GM12878 (cell line): ENCODE measurements at regions not wholly inside any gene's neighbourhood (a gene's known extent, or its start where the extent isn't known, plus 50 kb on each side); places are given as distances from the start of the nearest gene placed in this dataset.

Experiments
- ATAC-seq: fragments of 200-7000 bp; cut with Tn5 transposase; 3 replicates; pipeline ENCODE4 v1.9.1; 2020; ENCODE audit warnings: mild to moderate bottlenecking, moderate library complexity
- BruUV-seq: library from RNA; stranded (reverse); fragments of 400-500 nt; replicated peaks from 2 replicates; lab custom pipeline; 2021; lab: Mats Ljungman, UMichigan
- CTCF ChIA-PET: fragments of 300-600 bp; sonication (Branson Sonifier 250); formaldehyde crosslinking; extraction: SDS; loops from one replicate; lab custom pipeline; 2021; ENCODE audit warnings: inconsistent platforms; lab: Yijun Ruan, JAX
- POLR2A ChIA-PET: fragments of 350-600 bp; formaldehyde crosslinking; extraction: SDS; loops from one replicate; lab custom pipeline; 2021; ENCODE audit warnings: inconsistent platforms; lab: Charles Lee
- RAD21 ChIA-PET: fragments of 300-600 bp; sonication (Branson Sonifier 250); formaldehyde crosslinking; loops from one replicate; lab custom pipeline; 2023; ENCODE audit warnings: antibody characterized with exemption; ENCODE audit not compliant: unreplicated experiment; lab: Charles Lee
- SMC1A ChIA-PET: fragments of 300-600 bp; sonication (Branson Sonifier 250); formaldehyde crosslinking; loops from one replicate; lab custom pipeline; 2023; ENCODE audit not compliant: unreplicated experiment, uncharacterized antibody; lab: Charles Lee
- DNase-seq: peaks from one replicate; pipeline ENCODE4 v3.0.0-alpha.2; 2011; ENCODE audit warnings: low read depth, low spot score
- FAIRE-seq: peaks from 3 replicates; lab custom pipeline; 2011; peaks lifted over from hg19 to GRCh38; lab: Jason Lieb, UNC
- H2AFZ ChIP-seq: 2 replicates; pipeline ENCODE4 v1.6.0; 2011; ENCODE audit warnings: low read depth, low read length, control low read depth; ENCODE audit not compliant: control insufficient read depth
- H3K27ac ChIP-seq: 2 replicates; pipeline ENCODE4 v1.5.1; 2011; ENCODE audit warnings: control low read depth; ENCODE audit not compliant: control insufficient read depth, insufficient read depth
- H3K27me3 ChIP-seq, 2 experiments: replicated peaks in 1 of 2; 2 replicates each; pipeline versions ENCODE4 v1.6.0 to v1.6.1; 2011; ENCODE audit warnings: low read length in 1 of 2; ENCODE audit not compliant: control insufficient read depth in 2 of 2, insufficient read depth in 2 of 2
- H3K36me3 ChIP-seq, 2 experiments: 2 replicates each; pipeline ENCODE4 v1.5.1; 2011; ENCODE audit warnings: low read length in 1 of 2; ENCODE audit not compliant: control insufficient read depth in 2 of 2, insufficient read depth in 2 of 2
- H3K4me1 ChIP-seq: 2 replicates; pipeline ENCODE4 v1.6.1; 2011; ENCODE audit warnings: mild to moderate bottlenecking, low read length, moderate library complexity, mixed read lengths; ENCODE audit not compliant: control insufficient read depth, insufficient read depth
- H3K4me2 ChIP-seq: 2 replicates; pipeline ENCODE4 v1.6.0; 2011; ENCODE audit warnings: control low read depth; ENCODE audit not compliant: control insufficient read depth, insufficient read depth
- H3K4me3 ChIP-seq: fragments of 200-600 bp; sonication (generic); 2 replicates; pipeline ENCODE4 v1.5.1; 2016
- H3K79me2 ChIP-seq: 2 replicates; pipeline ENCODE4 v1.6.0; 2011; ENCODE audit warnings: low read length; ENCODE audit not compliant: control insufficient read depth, insufficient read depth
- H3K9ac ChIP-seq: 2 replicates; pipeline ENCODE4 v1.8.0; 2011; ENCODE audit warnings: low read length, control low read depth, mixed read lengths; ENCODE audit not compliant: control insufficient read depth, insufficient read depth
- H3K9me3 ChIP-seq: replicated peaks from 3 replicates; pipeline ENCODE4 v1.5.1; 2011; ENCODE audit warnings: mild to moderate bottlenecking, low read length; ENCODE audit not compliant: control insufficient read depth, insufficient read depth
- H4K20me1 ChIP-seq: 2 replicates; pipeline ENCODE4 v1.6.0; 2011; ENCODE audit not compliant: control insufficient read depth, insufficient read depth
- BMI1 ChIP-seq: fragments of 450-650 bp; IDR thresholded peaks from 2 replicates; pipeline ENCODE4 v1.6.1; 2016; ENCODE audit warnings: mild to moderate bottlenecking, moderate library complexity, borderline replicate concordance
- CBFB ChIP-seq: IDR thresholded peaks from 2 replicates; pipeline ENCODE4 v1.6.1; 2016; ENCODE audit warnings: antibody characterized with exemption, low read depth
- CREM ChIP-seq: IDR thresholded peaks from 2 replicates; pipeline ENCODE4 v1.6.1; 2014; ENCODE audit warnings: antibody characterized with exemption, low read depth
- E2F8 ChIP-seq: fragments of 450-650 bp; IDR thresholded peaks from 2 replicates; pipeline ENCODE4 v1.6.1; 2018; ENCODE audit warnings: mild to moderate bottlenecking, low read depth, moderate library complexity; ENCODE audit not compliant: partially characterized antibody
- FOXM1 ChIP-seq: IDR thresholded peaks from 2 replicates; pipeline ENCODE4 v1.6.1; 2012; ENCODE audit warnings: low read depth, mild to moderate bottlenecking, inconsistent platforms, low read length, moderate library complexity
- GATAD2B ChIP-seq: fragments of 450-650 bp; conservative IDR thresholded peaks from 2 replicates; pipeline ENCODE4 v1.6.1; 2017; ENCODE audit warnings: low read depth, mild to moderate bottlenecking, moderate library complexity
- HDAC2 ChIP-seq: fragments of 200-600 bp; sonication (generic); IDR thresholded peaks from 2 replicates; pipeline ENCODE4 v1.6.1; 2017
- IKZF1 ChIP-seq: fragments of 450-650 bp; conservative IDR thresholded peaks from 2 replicates; pipeline ENCODE4 v1.6.1; 2017; ENCODE audit warnings: antibody characterized with exemption, mild to moderate bottlenecking
- IRF3 ChIP-seq: fragments of 450-650 bp; IDR thresholded peaks from 2 replicates; pipeline ENCODE4 v1.6.1; 2014; ENCODE audit warnings: mild to moderate bottlenecking
- KLF5 ChIP-seq: fragments of 450-650 bp; IDR thresholded peaks from 2 replicates; pipeline ENCODE4 v1.6.1; 2014; ENCODE audit warnings: mild to moderate bottlenecking; ENCODE audit not compliant: partially characterized antibody
- NBN ChIP-seq: fragments of 450-650 bp; IDR thresholded peaks from 2 replicates; pipeline ENCODE4 v1.6.1; 2016
- SMC3 ChIP-seq: IDR thresholded peaks from 2 replicates; pipeline ENCODE4 v1.6.1; 2011; ENCODE audit warnings: low read length, improper control_type of control experiment, borderline replicate concordance
- STAT3 ChIP-seq: IDR thresholded peaks from 2 replicates; pipeline ENCODE4 v1.6.1; 2011; ENCODE audit warnings: low read depth, low read length, improper control_type of control experiment
- WGBS: methylation state at CpG from one replicate; pipeline ENCODE4 v1.1.6; 2016; ENCODE audit warnings: low lambda C conversion rate; ENCODE audit not compliant: insufficient replicate concordance, insufficient coverage; ENCODE audit errors: missing lambda C conversion rate; 5-methylcytosine and 5-hydroxymethylcytosine counted together
- in situ Hi-C: fragments of 300-500 bp; cut with MboI; formaldehyde crosslinking; loops from 9 replicates; pipeline ENCODE4 v1.14.3; 2018; ENCODE audit warnings: mixed read lengths
- intact Hi-C: fragments of 100-400 bp; cut with micrococcal nuclease; formaldehyde crosslinking; loops from one replicate; pipeline ENCODE4 v1.14.2; 2022; ENCODE audit not compliant: unreplicated experiment
- TF ChIP-seq, protein P1 (sequence below), 3 experiments: IDR thresholded peaks in 2 of 3; conservative IDR thresholded peaks in 1 of 3; 2 replicates each; pipeline ENCODE4 v1.5.1; 2011; ENCODE audit warnings: low read depth in 3 of 3, low read length in 3 of 3, mild to moderate bottlenecking in 3 of 3, control low read depth in 2 of 3, moderate library complexity in 2 of 3, inconsistent platforms in 1 of 3, mixed read lengths in 1 of 3; ENCODE audit not compliant: control insufficient read depth in 2 of 3, insufficient read depth in 1 of 3; ENCODE audit errors: extremely low read depth in 1 of 3
- TF ChIP-seq, protein P2 (sequence below): fragments of 150-350 bp; IDR thresholded peaks from 2 replicates; pipeline ENCODE4 v1.6.1; 2014; ENCODE audit warnings: mild to moderate bottlenecking, low read depth, low read length
- TF ChIP-seq, protein P3 (sequence below): IDR thresholded peaks from 2 replicates; pipeline ENCODE4 v1.6.1; 2012; ENCODE audit warnings: low read depth, low read length, improper control_type of control experiment
- TF ChIP-seq, protein P4 (sequence below): fragments of 450-650 bp; IDR thresholded peaks from 2 replicates; pipeline ENCODE4 v1.6.1; 2016; ENCODE audit warnings: mild to moderate bottlenecking

DNA sequence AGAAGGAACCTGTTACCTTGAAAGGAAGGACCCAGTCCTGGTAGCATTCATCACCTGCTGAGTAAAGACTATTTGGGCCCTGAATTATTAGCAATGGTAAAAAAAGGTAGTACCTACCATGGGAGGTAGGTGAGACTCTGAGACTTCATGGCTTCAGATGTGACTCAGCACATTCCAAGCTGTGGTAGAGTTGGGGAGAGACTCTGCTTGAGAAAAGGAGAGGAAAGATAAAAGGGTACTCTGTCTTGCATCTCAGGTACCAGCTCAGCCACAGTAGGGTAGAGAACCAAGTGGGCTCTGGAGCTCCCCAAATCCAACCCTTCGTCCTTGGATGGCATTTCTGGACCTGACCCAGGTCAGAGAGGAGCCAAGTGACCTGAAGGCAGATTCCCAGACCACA lies 430.4 kb downstream of the TBL1XR1 start:
- FAIRE-seq = no peak
- CTCF ChIA-PET = no interaction called here
- Histone ChIP-seq H4K20me1 (no peaks in the 10 kb centered on the region), H3K79me2 (no peaks in the 10 kb centered on the region), H3K4me2 (no peak overlapping the region), H3K9ac (no peak overlapping the region), H3K27me3 (no peaks in the 10 kb centered on the region), H2AFZ (no peak overlapping the region), H3K9me3 (no peaks in the 10 kb centered on the region), H3K27ac (no peak overlapping the region), H3K4me1 (no peaks in the 10 kb centered on the region), H3K36me3 (no peaks in the 10 kb centered on the region), H3K4me3 (no peak overlapping the region)
- intact Hi-C loops (no loop called here), in situ Hi-C loops (no loop called here)
- RAD21 ChIA-PET = no interaction called here
- POLR2A ChIA-PET = no interaction called here
- DNase-seq = no peak
- WGBS = 0% methylated on average over 1 of the region's 1 CpG
- BruUV-seq = no TSS peak
- SMC1A ChIA-PET = no interaction called here
- no peak for ATAC-seq
- no peak for TF ChIP-seq CBFB
- no peak for TF ChIP-seq HDAC2
- TF ChIP-seq SMC3 = no peak
- no peak for TF ChIP-seq NBN
- TF ChIP-seq GATAD2B = no peak
- no peak for TF ChIP-seq IRF3
- no peak for TF ChIP-seq CREM
- no peak for TF ChIP-seq STAT3
- TF ChIP-seq, protein P1, sequence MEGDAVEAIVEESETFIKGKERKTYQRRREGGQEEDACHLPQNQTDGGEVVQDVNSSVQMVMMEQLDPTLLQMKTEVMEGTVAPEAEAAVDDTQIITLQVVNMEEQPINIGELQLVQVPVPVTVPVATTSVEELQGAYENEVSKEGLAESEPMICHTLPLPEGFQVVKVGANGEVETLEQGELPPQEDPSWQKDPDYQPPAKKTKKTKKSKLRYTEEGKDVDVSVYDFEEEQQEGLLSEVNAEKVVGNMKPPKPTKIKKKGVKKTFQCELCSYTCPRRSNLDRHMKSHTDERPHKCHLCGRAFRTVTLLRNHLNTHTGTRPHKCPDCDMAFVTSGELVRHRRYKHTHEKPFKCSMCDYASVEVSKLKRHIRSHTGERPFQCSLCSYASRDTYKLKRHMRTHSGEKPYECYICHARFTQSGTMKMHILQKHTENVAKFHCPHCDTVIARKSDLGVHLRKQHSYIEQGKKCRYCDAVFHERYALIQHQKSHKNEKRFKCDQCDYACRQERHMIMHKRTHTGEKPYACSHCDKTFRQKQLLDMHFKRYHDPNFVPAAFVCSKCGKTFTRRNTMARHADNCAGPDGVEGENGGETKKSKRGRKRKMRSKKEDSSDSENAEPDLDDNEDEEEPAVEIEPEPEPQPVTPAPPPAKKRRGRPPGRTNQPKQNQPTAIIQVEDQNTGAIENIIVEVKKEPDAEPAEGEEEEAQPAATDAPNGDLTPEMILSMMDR (IDR thresholded peaks at IDR 0.05 in 2 of 3, conservative IDR thresholded peaks at IDR 0.05 in 1 of 3; ENCODE audit: control insufficient read depth in 2 of 3, extremely low read depth in 1 of 3, insufficient read depth in 1 of 3, low read depth in 3 of 3, low read length in 3 of 3) = no peak
- TF ChIP-seq IKZF1 = no peak
- TF ChIP-seq, protein P2, sequence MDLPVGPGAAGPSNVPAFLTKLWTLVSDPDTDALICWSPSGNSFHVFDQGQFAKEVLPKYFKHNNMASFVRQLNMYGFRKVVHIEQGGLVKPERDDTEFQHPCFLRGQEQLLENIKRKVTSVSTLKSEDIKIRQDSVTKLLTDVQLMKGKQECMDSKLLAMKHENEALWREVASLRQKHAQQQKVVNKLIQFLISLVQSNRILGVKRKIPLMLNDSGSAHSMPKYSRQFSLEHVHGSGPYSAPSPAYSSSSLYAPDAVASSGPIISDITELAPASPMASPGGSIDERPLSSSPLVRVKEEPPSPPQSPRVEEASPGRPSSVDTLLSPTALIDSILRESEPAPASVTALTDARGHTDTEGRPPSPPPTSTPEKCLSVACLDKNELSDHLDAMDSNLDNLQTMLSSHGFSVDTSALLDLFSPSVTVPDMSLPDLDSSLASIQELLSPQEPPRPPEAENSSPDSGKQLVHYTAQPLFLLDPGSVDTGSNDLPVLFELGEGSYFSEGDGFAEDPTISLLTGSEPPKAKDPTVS = no peak
- TF ChIP-seq, protein P3, sequence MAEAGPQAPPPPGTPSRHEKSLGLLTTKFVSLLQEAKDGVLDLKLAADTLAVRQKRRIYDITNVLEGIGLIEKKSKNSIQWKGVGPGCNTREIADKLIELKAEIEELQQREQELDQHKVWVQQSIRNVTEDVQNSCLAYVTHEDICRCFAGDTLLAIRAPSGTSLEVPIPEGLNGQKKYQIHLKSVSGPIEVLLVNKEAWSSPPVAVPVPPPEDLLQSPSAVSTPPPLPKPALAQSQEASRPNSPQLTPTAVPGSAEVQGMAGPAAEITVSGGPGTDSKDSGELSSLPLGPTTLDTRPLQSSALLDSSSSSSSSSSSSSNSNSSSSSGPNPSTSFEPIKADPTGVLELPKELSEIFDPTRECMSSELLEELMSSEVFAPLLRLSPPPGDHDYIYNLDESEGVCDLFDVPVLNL = no peak
- no peak for TF ChIP-seq BMI1
- TF ChIP-seq, protein P4, sequence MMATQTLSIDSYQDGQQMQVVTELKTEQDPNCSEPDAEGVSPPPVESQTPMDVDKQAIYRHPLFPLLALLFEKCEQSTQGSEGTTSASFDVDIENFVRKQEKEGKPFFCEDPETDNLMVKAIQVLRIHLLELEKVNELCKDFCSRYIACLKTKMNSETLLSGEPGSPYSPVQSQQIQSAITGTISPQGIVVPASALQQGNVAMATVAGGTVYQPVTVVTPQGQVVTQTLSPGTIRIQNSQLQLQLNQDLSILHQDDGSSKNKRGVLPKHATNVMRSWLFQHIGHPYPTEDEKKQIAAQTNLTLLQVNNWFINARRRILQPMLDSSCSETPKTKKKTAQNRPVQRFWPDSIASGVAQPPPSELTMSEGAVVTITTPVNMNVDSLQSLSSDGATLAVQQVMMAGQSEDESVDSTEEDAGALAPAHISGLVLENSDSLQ = no peak
- TF ChIP-seq KLF5 = no peak
- TF ChIP-seq E2F8 = no peak
- TF ChIP-seq FOXM1 = no peak
